HG02981 (cell line): ENCODE measurements at regions not wholly inside any gene's neighbourhood (a gene's known extent, or its start where the extent isn't known, plus 50 kb on each side); places are given as distances from the start of the nearest gene placed in this dataset.

Source experiments
- ATAC-seq: cut with Tn5 transposase; IDR thresholded peaks from one replicate; pipeline ENCODE4 v1.9.1; 2021; ENCODE audit warnings: mild to moderate bottlenecking, moderate library complexity; ENCODE audit not compliant: unreplicated experiment

- no peak for ATAC-seq
Measured at GRCh38 chr5:97666783-97667182, 483.7 kb upstream of the RIOK2 start.

DNA sequence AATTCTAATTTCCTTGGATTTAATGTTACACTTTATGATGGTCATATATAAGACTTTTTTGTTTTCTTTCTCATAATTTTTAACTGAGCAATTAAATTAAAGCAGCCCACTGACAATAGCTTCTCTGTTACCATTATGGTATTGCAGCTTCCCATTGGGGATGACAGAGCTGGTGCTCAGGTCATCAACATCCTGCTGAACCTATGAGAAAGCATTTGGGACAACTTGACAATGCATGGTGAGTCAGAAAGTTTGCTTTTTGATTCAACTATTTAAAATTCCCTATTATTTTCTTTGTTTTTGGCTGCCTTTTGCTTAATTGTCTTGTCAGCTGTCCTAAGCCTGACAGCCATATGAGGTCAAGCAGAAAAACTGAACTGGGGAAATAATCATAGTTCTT, 487.4 kb upstream of the RIOK2 start:
- no peak for ATAC-seq

- ATAC-seq: no peak
Measured at GRCh38 chr5:97676608-97677007, 493.6 kb upstream of the RIOK2 start.

DNA sequence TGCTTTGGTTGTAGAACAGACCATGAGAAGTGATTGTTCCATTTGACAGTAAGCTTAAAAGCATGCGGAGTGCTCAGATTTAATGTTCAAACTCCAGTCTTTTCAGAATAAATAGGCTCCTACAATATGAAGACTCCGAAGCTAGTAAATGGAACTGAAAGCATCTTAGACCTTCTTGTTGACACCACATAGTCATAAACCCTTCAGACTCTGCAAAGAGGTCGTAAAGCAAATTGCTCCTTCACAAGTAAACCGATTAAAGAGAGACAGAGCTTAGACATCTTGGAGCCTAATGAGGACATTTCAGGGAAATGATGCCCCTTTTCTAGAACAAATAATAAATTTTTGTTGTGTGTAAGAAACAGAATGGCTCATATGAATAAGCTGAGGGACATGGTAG, 511.0 kb upstream of the RIOK2 start:
- ATAC-seq: no peak

- no peak for ATAC-seq
Measured at GRCh38 chr5:97714424-97714823, 531.4 kb upstream of the RIOK2 start.

DNA sequence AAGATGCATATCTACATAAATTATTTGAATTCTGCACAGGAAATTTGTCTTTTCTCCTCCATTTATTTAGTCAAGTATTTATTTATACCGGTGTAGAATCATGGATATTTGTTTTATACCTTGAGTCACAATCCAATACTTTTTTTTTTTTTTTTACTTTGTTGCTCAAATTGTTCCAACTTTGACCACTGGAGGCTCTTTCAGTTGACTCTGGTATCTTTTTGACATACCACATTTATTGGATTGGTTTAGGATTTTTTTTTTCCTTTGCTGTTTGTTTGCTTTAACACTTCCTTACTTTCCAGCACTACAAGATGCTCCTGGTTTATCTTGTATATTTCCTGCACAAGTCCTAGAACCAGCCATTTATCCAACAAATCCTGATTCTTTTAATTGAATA, 543.1 kb upstream of the RIOK2 start:
- ATAC-seq: no peak

- no peak for ATAC-seq
Measured at GRCh38 chr5:97728920-97729319, 545.9 kb upstream of the RIOK2 start.

DNA sequence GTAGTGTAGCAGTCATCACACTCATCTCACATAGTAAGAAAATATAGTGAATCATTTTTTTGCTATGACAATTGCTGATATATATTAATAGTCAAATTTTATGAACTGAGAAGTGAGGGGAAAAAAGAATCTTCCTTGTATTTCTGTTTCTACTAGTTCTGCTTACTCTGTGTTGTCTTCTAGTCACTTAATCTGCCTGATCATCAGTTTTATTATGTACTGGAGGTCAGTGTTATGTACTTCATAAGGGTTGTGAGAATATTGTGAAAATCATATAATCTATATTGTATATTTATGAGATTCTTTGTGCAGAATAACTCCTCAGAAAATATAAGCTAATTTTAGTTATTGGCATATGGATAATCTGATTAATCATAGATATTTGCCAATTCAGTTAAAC, 546.9 kb upstream of the RIOK2 start:
- no peak for ATAC-seq

GRCh38 chr5:97735209-97735608, 552.2 kb upstream of the RIOK2 start:
- ATAC-seq: no peak

GRCh38 chr5:97737608-97738007, 554.6 kb upstream of the RIOK2 start:
- ATAC-seq: no peak

- no peak for ATAC-seq
Measured at GRCh38 chr5:97745817-97746216, 562.8 kb upstream of the RIOK2 start.

DNA sequence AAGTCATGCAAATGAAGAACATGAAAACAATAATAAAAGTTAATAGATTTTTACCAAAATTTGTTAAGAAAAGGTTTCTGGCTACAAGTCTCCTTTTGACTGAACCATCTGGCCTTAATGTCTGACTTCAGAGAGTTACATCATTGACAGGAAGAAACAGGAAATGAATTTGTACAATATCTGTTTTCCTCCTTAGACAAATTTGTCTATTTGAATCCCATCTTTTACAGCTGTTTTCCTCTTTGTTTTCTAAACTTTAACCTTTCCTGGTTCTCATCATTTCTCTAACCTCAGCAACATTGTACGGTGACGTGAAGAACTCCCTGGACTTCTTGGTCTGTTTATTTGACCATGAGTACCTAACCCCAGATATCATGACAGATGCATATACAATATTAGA, 567.5 kb upstream of the RIOK2 start:
- ATAC-seq: no peak

GRCh38 chr5:97751540-97751939, 568.5 kb upstream of the RIOK2 start:
- ATAC-seq: no peak

DNA sequence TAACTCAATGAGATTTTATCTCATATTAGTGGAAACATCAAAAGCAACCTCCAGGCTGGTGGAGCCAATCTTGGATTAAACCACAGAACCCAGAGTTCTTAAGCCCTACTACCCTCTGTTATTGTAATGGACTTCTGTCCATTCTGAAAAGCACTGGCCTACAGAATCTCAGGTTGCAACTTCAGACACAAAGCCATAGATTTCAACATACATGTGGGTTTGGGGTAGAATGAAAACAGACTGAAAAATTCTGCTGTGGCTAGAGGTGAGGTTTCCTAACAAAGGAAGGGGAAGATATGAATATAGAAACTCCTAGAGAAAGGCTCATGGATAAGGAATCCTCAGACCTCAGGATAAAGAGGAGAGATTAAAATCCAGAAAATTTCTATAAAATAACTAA, 569.8 kb upstream of the RIOK2 start:
- no peak for ATAC-seq

DNA sequence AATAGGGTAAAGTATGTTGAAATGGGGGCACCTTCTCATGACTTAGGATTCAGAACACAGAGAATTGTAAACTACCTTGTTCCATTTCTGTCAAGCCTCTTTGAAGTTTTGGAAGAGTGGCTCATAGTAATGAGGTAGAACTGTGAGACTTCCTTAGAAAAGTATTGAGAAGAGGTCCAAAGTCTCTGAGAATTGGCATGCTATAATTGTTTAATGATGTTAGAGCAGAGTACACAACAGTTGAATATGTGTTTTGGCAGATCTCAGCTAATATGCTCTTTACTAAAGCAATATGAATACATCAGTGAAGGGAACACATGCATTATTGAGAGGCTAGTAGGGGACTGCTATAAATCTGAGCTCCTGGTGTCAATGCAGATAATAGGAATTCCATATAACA, 579.4 kb upstream of the RIOK2 start:
- no peak for ATAC-seq

DNA sequence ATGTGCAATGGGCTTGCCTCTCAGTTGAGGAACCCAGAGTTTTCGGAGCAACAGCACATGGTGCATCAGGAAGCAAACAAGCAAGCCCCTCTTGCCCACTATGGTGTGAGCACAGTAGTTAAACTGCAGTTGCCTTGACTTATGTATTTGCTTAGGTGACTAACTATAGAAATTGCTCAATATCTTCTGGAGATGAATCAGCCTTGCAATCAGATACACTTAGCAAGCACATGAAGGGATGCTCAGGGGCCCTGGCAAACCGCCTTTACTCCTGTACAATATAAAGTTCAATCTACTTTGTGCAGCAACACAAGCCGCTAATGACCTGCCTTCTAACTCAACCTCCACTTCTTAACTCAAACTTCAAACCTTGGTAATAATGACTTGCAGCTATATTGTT, 581.7 kb upstream of the RIOK2 start:
- no peak for ATAC-seq

DNA sequence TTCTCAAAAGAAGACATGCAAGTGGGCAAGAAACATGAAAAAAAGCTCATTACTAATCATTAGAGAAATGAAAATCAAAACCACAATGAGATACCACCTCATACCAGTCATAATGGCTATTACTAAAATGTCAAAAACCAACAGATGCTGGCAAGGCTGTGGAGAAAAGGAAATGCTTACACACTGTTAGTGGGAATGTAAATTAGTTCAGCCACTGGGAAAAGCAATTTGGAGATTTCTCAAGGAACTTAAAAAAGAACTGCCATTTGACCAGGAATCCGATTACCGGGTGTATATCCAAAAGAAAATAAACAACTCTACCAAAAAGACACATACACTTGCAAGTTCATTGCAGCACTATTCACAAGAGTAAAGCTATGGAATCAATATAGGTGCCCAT, 595.4 kb upstream of the RIOK2 start:
- ATAC-seq: no peak

DNA sequence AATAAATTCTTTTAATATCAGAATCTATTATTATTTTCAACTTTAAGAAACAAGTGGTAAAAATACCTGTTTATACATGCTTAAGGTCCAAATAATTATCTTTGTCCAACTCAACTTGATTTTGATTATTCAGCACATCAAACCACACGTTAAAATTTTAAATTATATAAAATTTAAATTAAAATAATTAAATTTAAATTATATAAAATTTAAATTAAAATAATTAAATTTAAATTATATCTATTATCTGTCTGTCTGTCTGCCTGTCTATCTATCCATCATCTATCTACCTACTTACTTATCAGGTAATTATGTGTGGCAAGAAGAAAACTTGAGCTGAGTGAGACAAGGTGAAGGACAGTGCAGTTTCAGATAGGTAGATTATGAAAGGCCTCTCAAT, 605.3 kb upstream of the RIOK2 start:
- no peak for ATAC-seq

DNA sequence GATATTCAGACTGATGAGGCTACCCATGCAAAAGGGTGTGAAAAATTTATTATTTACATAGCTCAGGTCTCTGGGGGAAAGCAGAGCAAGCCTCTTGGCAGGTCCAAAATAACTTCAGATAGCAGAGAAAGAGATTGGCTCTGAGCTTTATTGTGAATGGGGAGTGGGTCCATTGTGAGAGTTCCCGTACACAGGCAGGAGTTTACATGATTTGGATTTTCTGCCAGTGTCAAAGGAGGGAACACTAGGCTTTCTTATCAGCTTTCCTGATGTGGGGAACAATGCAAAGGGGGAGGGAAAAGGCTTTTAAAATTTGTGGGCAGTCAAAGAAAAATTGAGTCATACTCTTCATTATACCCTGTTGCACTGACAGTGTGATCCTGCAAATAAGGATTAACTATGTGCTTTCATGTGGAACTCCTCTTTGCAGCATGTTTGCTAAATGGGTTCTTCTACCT, 615.0 kb upstream of the RIOK2 start:
- ATAC-seq: no peak

GRCh38 chr5:97801461-97801860, 618.4 kb upstream of the RIOK2 start:
- ATAC-seq: no peak

- no peak for ATAC-seq
Measured at GRCh38 chr5:97820138-97820537, 637.1 kb upstream of the RIOK2 start.

GRCh38 chr5:97832645-97833296, 649.7 kb upstream of the RIOK2 start:
- no peak for ATAC-seq

DNA sequence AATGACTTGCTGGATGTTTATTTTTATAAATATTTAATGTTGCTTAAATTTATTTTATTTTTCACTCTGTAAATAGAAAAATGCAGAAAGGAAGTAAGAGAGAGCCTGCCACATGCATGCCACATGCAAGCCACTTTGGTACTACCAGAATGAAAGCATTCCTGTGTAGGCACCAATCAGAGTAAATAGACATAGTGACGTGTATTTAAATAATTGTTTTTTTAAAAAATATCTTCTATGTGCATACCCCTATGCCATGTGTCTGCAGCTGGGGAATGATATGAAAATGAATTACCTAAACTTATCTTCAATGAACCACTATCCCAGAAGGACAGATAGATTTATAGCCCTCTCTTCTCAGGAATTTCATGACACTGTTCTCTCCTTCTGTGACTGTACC, 651.5 kb upstream of the RIOK2 start:
- ATAC-seq: no peak
